Common myeloid progenitor, CD34-positive (primary cell): ENCODE measurements at regions not wholly inside any gene's neighbourhood (a gene's known extent, or its start where the extent isn't known, plus 50 kb on each side); places are given as distances from the start of the nearest gene placed in this dataset.
"Not testable (repeated sequence)": the region's sequence is repeated elsewhere in the genome, so short reads cannot be mapped to it uniquely, and the experiment has no call there.

Source experiments
- CTCF ChIA-PET: fragments of 350-600 bp; sonication (Branson Sonifier 250); formaldehyde crosslinking; loops from one replicate; lab custom pipeline; 2021; ENCODE audit warnings: antibody characterized with exemption; lab: Charles Lee
- POLR2A ChIA-PET: fragments of 350-600 bp; sonication (Branson Sonifier 250); formaldehyde crosslinking; loops from one replicate; lab custom pipeline; 2021; ENCODE audit warnings: antibody characterized with exemption; lab: Charles Lee
- DNase-seq, 3 donors: peaks; one replicate each; pipeline versions ENCODE4 v3.0.0 to v3.0.0-alpha.2; 2013
- H3K27ac ChIP-seq, 2 experiments: 1 replicate in 1 of 2; 2 replicates in 1 of 2; pipeline ENCODE4 v1.7.0; 2013; ENCODE audit warnings: inconsistent platforms in 2 of 2, low read length in 2 of 2, mild to moderate bottlenecking in 2 of 2, low read depth in 1 of 2, moderate library complexity in 1 of 2; ENCODE audit not compliant: severe bottlenecking in 2 of 2, insufficient read depth in 1 of 2, poor library complexity in 1 of 2
- H3K27me3 ChIP-seq, 5 experiments: replicated peaks in 2 of 5; 1 replicate in 3 of 5; 2 replicates in 2 of 5; pipeline versions ENCODE4 v1.6.1 to v1.7.0; 2013; ENCODE audit warnings: low read length in 4 of 5, mild to moderate bottlenecking in 2 of 5, moderate library complexity in 2 of 5, inconsistent platforms in 1 of 5; ENCODE audit not compliant: insufficient read depth in 5 of 5, control insufficient read depth in 4 of 5
- H3K36me3 ChIP-seq, 4 experiments: 1 replicate in 2 of 4; 2 replicates in 2 of 4; pipeline versions ENCODE4 v1.6.1 to v1.7.0; 2013; ENCODE audit warnings: low read length in 3 of 4, control low read depth in 1 of 4, mild to moderate bottlenecking in 1 of 4; ENCODE audit not compliant: control insufficient read depth in 4 of 4, insufficient read depth in 4 of 4
- H3K4me1 ChIP-seq, 4 experiments: 1 replicate in 3 of 4; 2 replicates in 1 of 4; pipeline versions ENCODE4 v1.6.1 to v1.7.1; 2013; ENCODE audit warnings: low read length in 3 of 4, mild to moderate bottlenecking in 3 of 4, control low read depth in 1 of 4, inconsistent platforms in 1 of 4, moderate library complexity in 1 of 4; ENCODE audit not compliant: control insufficient read depth in 4 of 4, insufficient read depth in 4 of 4; ENCODE audit errors: control extremely low read depth in 1 of 4
- H3K4me3 ChIP-seq, 7 experiments: 1 replicate in 4 of 7; 2 replicates in 3 of 7; pipeline versions ENCODE4 v1.5.1 to v1.7.0; 2013; ENCODE audit warnings: mild to moderate bottlenecking in 7 of 7, low read length in 6 of 7, moderate library complexity in 6 of 7, inconsistent platforms in 2 of 7, low read depth in 2 of 7, control low read depth in 1 of 7; ENCODE audit not compliant: insufficient read depth in 4 of 7, control insufficient read depth in 1 of 7; ENCODE audit errors: extremely low read depth in 1 of 7
- H3K9me3 ChIP-seq, 5 experiments: 1 replicate in 4 of 5; 2 replicates in 1 of 5; pipeline versions ENCODE4 v1.6.1 to v1.7.1; 2013; ENCODE audit warnings: low read length in 4 of 5, mild to moderate bottlenecking in 2 of 5, inconsistent platforms in 1 of 5, low read depth in 1 of 5, moderate library complexity in 1 of 5; ENCODE audit not compliant: control insufficient read depth in 4 of 5, insufficient read depth in 2 of 5; ENCODE audit errors: control extremely low read depth in 1 of 5
- WGBS: methylation state at CpG from one replicate; pipeline ENCODE4 v1.1.5; 2013; ENCODE audit not compliant: insufficient coverage; 5-methylcytosine and 5-hydroxymethylcytosine counted together

DNA sequence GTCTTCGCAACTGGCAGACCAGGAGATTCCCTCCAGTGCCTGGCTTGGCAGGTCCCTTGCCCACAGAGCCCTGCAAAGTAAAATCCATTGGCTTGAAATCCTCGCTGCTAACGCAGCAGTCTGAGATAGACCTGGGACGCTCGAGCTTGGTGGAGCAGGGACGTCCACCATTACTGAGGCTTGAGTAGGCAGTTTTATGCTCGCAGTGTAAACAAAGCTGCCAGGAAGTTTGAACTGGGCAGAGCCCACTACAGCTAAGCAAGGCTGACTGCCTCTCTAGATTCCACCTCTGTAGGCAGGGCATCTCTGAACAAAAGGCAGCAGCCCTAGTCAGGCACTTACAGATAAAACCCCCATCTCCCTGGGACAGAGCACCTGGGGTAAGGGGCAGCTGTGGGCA lies 205.0 kb upstream of the MME start:
- Histone ChIP-seq H3K9me3 (no peaks in the 10 kb centered on the region), H3K4me3 (no peak overlapping the region), H3K27me3 (no peaks in the 10 kb centered on the region), H3K4me1 (peaks cover 0 to 16% (median 7%) of the 10 kb centered on the region in 4 experiments), H3K27ac (no peak overlapping the region), H3K36me3 (no peaks in the 10 kb centered on the region)
- ChIA-PET CTCF (interaction anchor here (1.1 kb wide), 1 partner anchor 827 kb away, joined by 3 read pairs; no protein-coding TSS in a partner anchor), POLR2A (no interaction called here)
- WGBS, result 98% methylated on average over 7 of the region's 7 CpGs
- no peak for DNase-seq

DNA sequence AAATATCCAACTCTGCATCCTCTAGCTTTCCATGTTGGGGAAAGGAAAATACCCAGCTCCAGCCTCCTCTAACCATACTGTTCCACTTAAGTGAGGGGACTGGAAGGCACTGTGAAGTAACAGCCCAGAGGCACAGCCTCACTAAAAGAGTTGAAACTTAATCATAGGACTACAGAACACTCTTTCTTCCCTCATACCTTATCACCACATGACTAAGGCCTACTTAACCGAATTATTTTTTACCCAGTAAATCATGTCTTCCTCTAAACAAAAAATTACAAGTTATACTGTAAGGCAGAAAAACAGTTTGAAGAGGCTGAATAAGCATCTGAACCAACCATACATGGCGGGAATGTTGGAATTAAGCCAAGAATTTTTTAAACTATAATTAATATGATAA lies 207.4 kb upstream of the MME start:
- peak in 2 of 3 donors; percentile 23 to 44 for DNase-seq
- Histone ChIP-seq H3K36me3 (no peaks in the 10 kb centered on the region), H3K9me3 (no peaks in the 10 kb centered on the region), H3K4me3 (peak overlapping the region in 1 of 7 experiments; percentile 33), H3K4me1 (peaks cover 0 to 16% (median 7%) of the 10 kb centered on the region in 4 experiments), H3K27ac (peak overlapping the region; percentile 15 to 20), H3K27me3 (no peaks in the 10 kb centered on the region)
- ChIA-PET POLR2A (no interaction called here), CTCF (interaction anchor here (0.8 kb wide), 1 partner anchor 13 kb away, joined by 3 read pairs; no protein-coding TSS in a partner anchor)
- no CpG with 5 or more reads among the region's 2 CpGs for WGBS

DNA sequence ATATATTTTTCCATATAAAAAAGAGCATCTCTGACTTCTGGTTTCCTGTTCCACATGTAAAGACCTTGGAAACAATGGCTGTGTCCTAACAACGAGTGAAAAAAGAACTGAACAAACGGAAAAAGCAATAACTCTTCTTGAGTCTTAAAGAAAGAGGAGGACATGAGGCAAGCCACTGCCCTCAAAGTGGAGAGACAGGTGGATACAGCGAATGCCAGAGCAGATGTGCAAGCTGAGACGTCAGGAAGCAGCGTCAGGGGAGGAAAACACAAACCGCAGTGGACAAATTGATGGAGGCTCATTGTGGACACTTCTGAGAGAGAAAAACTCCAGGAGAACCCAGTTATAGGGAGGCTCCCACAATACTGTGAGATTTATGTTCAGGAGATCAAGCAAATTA lies 208.0 kb upstream of the MME start:
- CTCF ChIA-PET, result no interaction called here

DNA sequence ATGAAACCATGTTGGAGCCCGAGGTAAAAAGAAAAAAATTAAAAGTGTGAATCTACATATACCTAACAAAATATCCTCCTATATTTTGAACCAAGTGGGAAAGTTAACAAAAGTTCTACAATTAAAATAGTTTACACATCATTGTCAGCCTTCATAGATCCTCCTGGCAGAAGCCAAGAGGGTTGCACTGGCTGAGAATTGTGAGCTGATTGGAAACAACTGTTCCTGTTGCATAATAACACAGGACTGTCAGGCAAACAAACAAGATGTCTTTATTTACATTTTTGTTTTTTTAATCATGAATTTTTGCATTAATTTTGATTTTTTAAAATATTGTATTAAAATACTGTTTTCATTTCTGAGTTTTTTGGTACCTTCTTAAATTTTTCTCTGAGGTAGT lies 215.2 kb upstream of the MME start:
- no peak overlapping the region for H3K4me3 ChIP-seq
- H3K36me3 ChIP-seq, result no peaks in the 10 kb centered on the region
- H3K9me3 ChIP-seq, result no peaks in the 10 kb centered on the region
- ChIA-PET CTCF (no interaction called here), POLR2A (no interaction called here)
- peaks cover 0 to 7% (median 3%) of the 10 kb centered on the region in 4 experiments for H3K4me1 ChIP-seq
- DNase-seq, result no peak
- no peak overlapping the region for H3K27ac ChIP-seq
- WGBS, result no CpG with 5 or more reads among the region's 1 CpG
- H3K27me3 ChIP-seq, result no peaks in the 10 kb centered on the region

More for the DNA sequence above, 208.0 kb upstream of the MME start:
- peak; percentile 43 to 92 (median 83) for DNase-seq
- Histone ChIP-seq H3K4me1 (peaks cover 0 to 16% (median 7%) of the 10 kb centered on the region in 4 experiments), H3K9me3 (no peaks in the 10 kb centered on the region), H3K36me3 (no peaks in the 10 kb centered on the region), H3K4me3 (peak overlapping the region in 2 of 7 experiments; percentile 2 to 33), H3K27ac (peak overlapping the region; percentile 15 to 20), H3K27me3 (no peaks in the 10 kb centered on the region)
- POLR2A ChIA-PET, result no interaction called here
- 26% methylated on average over 6 of the region's 6 CpGs for WGBS

DNA sequence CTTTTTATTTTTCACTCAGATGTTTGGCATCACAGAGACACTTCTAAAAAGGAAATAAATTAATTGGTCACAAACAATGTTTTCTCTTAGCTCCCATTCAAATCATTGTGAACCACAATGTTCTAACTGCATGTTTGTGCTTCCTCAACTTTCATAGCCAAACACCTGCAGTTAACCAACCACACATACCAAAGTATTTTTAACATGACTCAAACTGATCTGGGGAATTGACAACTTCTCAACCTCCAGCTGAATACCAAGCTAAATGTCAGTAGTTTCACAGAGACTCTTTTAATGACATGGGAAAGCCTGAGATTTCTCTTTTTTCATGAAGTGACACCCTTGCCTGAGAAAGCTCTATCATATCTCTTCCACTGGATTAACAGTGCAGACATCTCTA lies 217.9 kb upstream of the MME start:
- Histone ChIP-seq H3K9me3 (no peaks in the 10 kb centered on the region), H3K4me3 (no peak overlapping the region), H3K4me1 (peaks cover 0 to 7% (median 3%) of the 10 kb centered on the region in 4 experiments), H3K27me3 (no peaks in the 10 kb centered on the region), H3K36me3 (no peaks in the 10 kb centered on the region), H3K27ac (no peak overlapping the region)
- CTCF ChIA-PET, result interaction anchor here (1.1 kb wide), 1 partner anchor 11 kb away, joined by 4 read pairs; no protein-coding TSS in a partner anchor
- DNase-seq, result peak in 2 of 3 donors; percentile 34 to 62
- POLR2A ChIA-PET, result no interaction called here

DNA sequence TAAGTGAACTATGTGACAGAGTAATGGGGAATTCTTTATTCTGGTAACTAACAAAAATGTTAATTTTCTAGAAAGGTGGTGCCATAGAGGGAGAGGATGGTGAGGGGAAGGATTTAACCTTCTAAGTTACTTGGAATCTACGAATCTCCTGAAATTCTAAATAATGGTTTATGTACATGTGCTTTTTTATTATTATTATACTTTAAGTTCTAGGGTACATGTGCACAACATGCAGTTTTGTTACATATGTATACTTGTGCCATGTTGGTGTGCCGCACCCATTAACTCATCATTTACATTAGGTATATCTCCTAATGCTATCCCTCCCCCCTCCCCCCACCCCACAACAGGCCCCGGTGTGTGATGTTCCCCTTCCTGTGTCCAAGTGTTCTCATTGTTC lies 227.1 kb upstream of the MME start:
- POLR2A ChIA-PET, H3K4me1 ChIP-seq: not testable (repeated sequence)
- no CpG with 5 or more reads among the region's 3 CpGs for WGBS

GRCh38 chr3:154852515-154852914 lies 227.6 kb upstream of the MME start:
- WGBS, result no CpG with 5 or more reads among the region's 1 CpG
- no peak for DNase-seq
- Histone ChIP-seq H3K36me3 (no peaks in the 10 kb centered on the region), H3K27me3 (no peaks in the 10 kb centered on the region), H3K9me3 (no peaks in the 10 kb centered on the region), H3K27ac (no peak overlapping the region), H3K4me1 (no peaks in the 10 kb centered on the region), H3K4me3 (no peak overlapping the region)
- ChIA-PET POLR2A (no interaction called here), CTCF (interaction anchor here (1.7 kb wide), 1 partner anchor 9 kb away, joined by 4 read pairs; no protein-coding TSS in a partner anchor)

More for the DNA sequence above, 227.1 kb upstream of the MME start:
- CTCF ChIA-PET, H3K36me3 ChIP-seq, H3K9me3 ChIP-seq, H3K27ac ChIP-seq, H3K4me3 ChIP-seq, DNase-seq, H3K27me3 ChIP-seq: not testable (repeated sequence)
